ENCODE measurements at regions not wholly inside any gene's neighbourhood (a gene's known extent, or its start where the extent isn't known, plus 50 kb on each side); places are given as distances from the start of the nearest gene placed in this dataset.

- Histone ChIP-seq H3K27ac (ENCODE audit: low read length) (no peak overlapping the region), H3K4me2 (ENCODE audit: low read length) (no peak overlapping the region), H3K79me2 (replicated peaks; ENCODE audit: insufficient read depth, low read length) (no peaks in the 10 kb centered on the region), H4K20me1 (ENCODE audit: insufficient read depth) (no peaks in the 10 kb centered on the region), H2AFZ (ENCODE audit: low read depth, low read length) (no peak overlapping the region), H3K9me2 (ENCODE audit: insufficient read depth, low read length) (no peaks in the 10 kb centered on the region), H3K27me3 (ENCODE audit: insufficient read depth, low read depth, low read length) (no peaks in the 10 kb centered on the region), H3K9ac (ENCODE audit: low read length) (no peak overlapping the region), H3K36me3 (ENCODE audit: insufficient read depth, low read length) (no peaks in the 10 kb centered on the region), H3K4me3 (ENCODE audit: low read length) (no peak overlapping the region), H3K9me3 (ENCODE audit: low read length) (no peaks in the 10 kb centered on the region), H3F3A (ENCODE audit: insufficient read depth, low read length, poor library complexity, severe bottlenecking) (no peaks in the 10 kb centered on the region)
- TF ChIP-seq EP300 (conservative IDR thresholded peaks at IDR 0.05; ENCODE audit: poor library complexity, severe bottlenecking), result no peak
- TF ChIP-seq, protein P1, sequence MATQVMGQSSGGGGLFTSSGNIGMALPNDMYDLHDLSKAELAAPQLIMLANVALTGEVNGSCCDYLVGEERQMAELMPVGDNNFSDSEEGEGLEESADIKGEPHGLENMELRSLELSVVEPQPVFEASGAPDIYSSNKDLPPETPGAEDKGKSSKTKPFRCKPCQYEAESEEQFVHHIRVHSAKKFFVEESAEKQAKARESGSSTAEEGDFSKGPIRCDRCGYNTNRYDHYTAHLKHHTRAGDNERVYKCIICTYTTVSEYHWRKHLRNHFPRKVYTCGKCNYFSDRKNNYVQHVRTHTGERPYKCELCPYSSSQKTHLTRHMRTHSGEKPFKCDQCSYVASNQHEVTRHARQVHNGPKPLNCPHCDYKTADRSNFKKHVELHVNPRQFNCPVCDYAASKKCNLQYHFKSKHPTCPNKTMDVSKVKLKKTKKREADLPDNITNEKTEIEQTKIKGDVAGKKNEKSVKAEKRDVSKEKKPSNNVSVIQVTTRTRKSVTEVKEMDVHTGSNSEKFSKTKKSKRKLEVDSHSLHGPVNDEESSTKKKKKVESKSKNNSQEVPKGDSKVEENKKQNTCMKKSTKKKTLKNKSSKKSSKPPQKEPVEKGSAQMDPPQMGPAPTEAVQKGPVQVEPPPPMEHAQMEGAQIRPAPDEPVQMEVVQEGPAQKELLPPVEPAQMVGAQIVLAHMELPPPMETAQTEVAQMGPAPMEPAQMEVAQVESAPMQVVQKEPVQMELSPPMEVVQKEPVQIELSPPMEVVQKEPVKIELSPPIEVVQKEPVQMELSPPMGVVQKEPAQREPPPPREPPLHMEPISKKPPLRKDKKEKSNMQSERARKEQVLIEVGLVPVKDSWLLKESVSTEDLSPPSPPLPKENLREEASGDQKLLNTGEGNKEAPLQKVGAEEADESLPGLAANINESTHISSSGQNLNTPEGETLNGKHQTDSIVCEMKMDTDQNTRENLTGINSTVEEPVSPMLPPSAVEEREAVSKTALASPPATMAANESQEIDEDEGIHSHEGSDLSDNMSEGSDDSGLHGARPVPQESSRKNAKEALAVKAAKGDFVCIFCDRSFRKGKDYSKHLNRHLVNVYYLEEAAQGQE (IDR thresholded peaks at IDR 0.05; ENCODE audit: borderline replicate concordance), result no peak
- TF ChIP-seq, protein P2, sequence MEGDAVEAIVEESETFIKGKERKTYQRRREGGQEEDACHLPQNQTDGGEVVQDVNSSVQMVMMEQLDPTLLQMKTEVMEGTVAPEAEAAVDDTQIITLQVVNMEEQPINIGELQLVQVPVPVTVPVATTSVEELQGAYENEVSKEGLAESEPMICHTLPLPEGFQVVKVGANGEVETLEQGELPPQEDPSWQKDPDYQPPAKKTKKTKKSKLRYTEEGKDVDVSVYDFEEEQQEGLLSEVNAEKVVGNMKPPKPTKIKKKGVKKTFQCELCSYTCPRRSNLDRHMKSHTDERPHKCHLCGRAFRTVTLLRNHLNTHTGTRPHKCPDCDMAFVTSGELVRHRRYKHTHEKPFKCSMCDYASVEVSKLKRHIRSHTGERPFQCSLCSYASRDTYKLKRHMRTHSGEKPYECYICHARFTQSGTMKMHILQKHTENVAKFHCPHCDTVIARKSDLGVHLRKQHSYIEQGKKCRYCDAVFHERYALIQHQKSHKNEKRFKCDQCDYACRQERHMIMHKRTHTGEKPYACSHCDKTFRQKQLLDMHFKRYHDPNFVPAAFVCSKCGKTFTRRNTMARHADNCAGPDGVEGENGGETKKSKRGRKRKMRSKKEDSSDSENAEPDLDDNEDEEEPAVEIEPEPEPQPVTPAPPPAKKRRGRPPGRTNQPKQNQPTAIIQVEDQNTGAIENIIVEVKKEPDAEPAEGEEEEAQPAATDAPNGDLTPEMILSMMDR (IDR thresholded peaks at IDR 0.05; ENCODE audit: poor library complexity, severe bottlenecking), result no peak
- no peak for TF ChIP-seq MXI1 (conservative IDR thresholded peaks at IDR 0.05; ENCODE audit: poor library complexity, severe bottlenecking)
- TF ChIP-seq SMC3 (conservative IDR thresholded peaks at IDR 0.05; ENCODE audit: poor library complexity), result no peak
- no peak for TF ChIP-seq EZH2 (IDR thresholded peaks at IDR 0.05; ENCODE audit: borderline replicate concordance, insufficient read depth, low read length, poor library complexity, severe bottlenecking)
These were observed 468.7 kb upstream of the FAM241A start for GRCh38 chr4:111676533-111676932.

- Histone ChIP-seq H3K27ac (ENCODE audit: low read length) (no peak overlapping the region), H3K4me3 (ENCODE audit: low read length) (no peak overlapping the region), H3K9me3 (ENCODE audit: low read length) (no peaks in the 10 kb centered on the region), H3K27me3 (ENCODE audit: insufficient read depth, low read depth, low read length) (no peaks in the 10 kb centered on the region), H3K9ac (ENCODE audit: low read length) (no peak overlapping the region), H3K36me3 (ENCODE audit: insufficient read depth, low read length) (no peaks in the 10 kb centered on the region), H3K9me2 (ENCODE audit: insufficient read depth, low read length) (no peaks in the 10 kb centered on the region), H3F3A (ENCODE audit: insufficient read depth, low read length, poor library complexity, severe bottlenecking) (no peaks in the 10 kb centered on the region), H3K79me2 (replicated peaks; ENCODE audit: insufficient read depth, low read length) (no peaks in the 10 kb centered on the region), H3K4me2 (ENCODE audit: low read length) (no peak overlapping the region), H2AFZ (ENCODE audit: low read depth, low read length) (no peak overlapping the region), H4K20me1 (ENCODE audit: insufficient read depth) (no peaks in the 10 kb centered on the region)
- TF ChIP-seq EZH2 (IDR thresholded peaks at IDR 0.05; ENCODE audit: borderline replicate concordance, insufficient read depth, low read length, poor library complexity, severe bottlenecking), result no peak
- TF ChIP-seq RAD21 (conservative IDR thresholded peaks at IDR 0.05), result no peak
- TF ChIP-seq, protein P2 (IDR thresholded peaks at IDR 0.05; ENCODE audit: poor library complexity, severe bottlenecking), result no peak
- no peak for TF ChIP-seq TAF1 (IDR thresholded peaks at IDR 0.05; ENCODE audit: low read depth)
These were observed 466.8 kb upstream of the FAM241A start for GRCh38 chr4:111678479-111678878.
